ENCODE measurements at regions not wholly inside any gene's neighbourhood (a gene's known extent, or its start where the extent isn't known, plus 50 kb on each side); places are given as distances from the start of the nearest gene placed in this dataset.

GRCh38 chr5:26692952-26693351 is 345.4 kb downstream of the CDH9 start:
- DNase-seq, result no peak
- 83 to 85% methylated on average over 5 of the region's 5 CpGs for WGBS, 2 donors
- no peaks in the 10 kb centered on the region for H3K4me1 ChIP-seq
- no peak for TF ChIP-seq CTCF (IDR thresholded peaks at IDR 0.05)
- peaks cover 0 to 9% (median 0%) of the 10 kb centered on the region in 11 donors for H3K9me3 ChIP-seq
- no peak overlapping the region for H3K27ac ChIP-seq
- intact Hi-C loops (cut with DNase I), result loop anchor here in 1 of 10 donors (5.0 kb wide), 1 partner anchor 946 kb away; no protein-coding TSS in a partner anchor
- no peaks in the 10 kb centered on the region for H3K36me3 ChIP-seq
- no peak overlapping the region for H3K4me3 ChIP-seq
- no peaks in the 10 kb centered on the region for H3K27me3 ChIP-seq
- no peak for ATAC-seq

- peaks cover 0 to 15% (median 0%) of the 10 kb centered on the region in 11 donors for H3K9me3 ChIP-seq
- DNase-seq, result no peak
- no peaks in the 10 kb centered on the region for H3K4me1 ChIP-seq
- ATAC-seq, result no peak
- H3K27ac ChIP-seq, result no peak overlapping the region
- no peaks in the 10 kb centered on the region for H3K27me3 ChIP-seq
- no peaks in the 10 kb centered on the region for H3K36me3 ChIP-seq
- intact Hi-C loops (cut with DNase I), result loop anchor here in 1 of 10 donors (5.0 kb wide), 1 partner anchor 944 kb away; no protein-coding TSS in a partner anchor
- no peak overlapping the region for H3K4me3 ChIP-seq
- TF ChIP-seq CTCF (IDR thresholded peaks at IDR 0.05), result no peak
These were observed 346.9 kb downstream of the CDH9 start for GRCh38 chr5:26691486-26691885.

GRCh38 chr5:26690511-26690910 is 347.9 kb downstream of the CDH9 start:
- no peak overlapping the region for H3K4me3 ChIP-seq
- H3K27ac ChIP-seq, result no peak overlapping the region
- WGBS, 2 donors, result 15 to 25% methylated on average over 1 of the region's 1 CpG
- peaks cover 0 to 16% (median 0%) of the 10 kb centered on the region in 11 donors for H3K9me3 ChIP-seq
- DNase-seq, result no peak
- H3K36me3 ChIP-seq, result no peaks in the 10 kb centered on the region
- no peak for TF ChIP-seq CTCF (IDR thresholded peaks at IDR 0.05)
- no peaks in the 10 kb centered on the region for H3K27me3 ChIP-seq
- ATAC-seq, result no peak
- H3K4me1 ChIP-seq, result no peaks in the 10 kb centered on the region
- intact Hi-C loops (cut with DNase I), result loop anchor here in 1 of 10 donors (5.0 kb wide), 1 partner anchor 943 kb away; no protein-coding TSS in a partner anchor

- no peak overlapping the region for H3K27ac ChIP-seq
- no peak for DNase-seq
- WGBS, 2 donors, result 73 to 74% methylated on average over 1 of the region's 1 CpG
- peaks cover 0 to 35% (median 0%) of the 10 kb centered on the region in 11 donors for H3K9me3 ChIP-seq
- no peaks in the 10 kb centered on the region for H3K36me3 ChIP-seq
- no peaks in the 10 kb centered on the region for H3K4me1 ChIP-seq
- no peaks in the 10 kb centered on the region for H3K27me3 ChIP-seq
- no peak for ATAC-seq
- H3K4me3 ChIP-seq, result no peak overlapping the region
- intact Hi-C loops (cut with DNase I), result no loop called here
- TF ChIP-seq CTCF (IDR thresholded peaks at IDR 0.05), result no peak
These were observed 356.5 kb downstream of the CDH9 start for GRCh38 chr5:26681861-26682260.
